Coronary artery (tissue), 2 donors: ENCODE measurements at regions not wholly inside any gene's neighbourhood (a gene's known extent, or its start where the extent isn't known, plus 50 kb on each side); places are given as distances from the start of the nearest gene placed in this dataset.

Source experiments
- DNase-seq: peaks from one replicate; pipeline ENCODE4 v3.0.0-alpha.2; 2017; ENCODE audit warnings: low spot score
- H3K27ac ChIP-seq, 2 donors: fragments of 200-600 bp; sonication (generic); one replicate each; pipeline ENCODE4 v1.5.1; 2016 to 2019
- H3K4me3 ChIP-seq: fragments of 200-600 bp; sonication (generic); 2 replicates; pipeline ENCODE4 v1.5.1; 2016; ENCODE audit warnings: mild to moderate bottlenecking, moderate library complexity
- CTCF ChIP-seq: fragments of 200-600 bp; sonication (generic); IDR thresholded peaks from one replicate; pipeline ENCODE4 v1.5.1; 2019; ENCODE audit warnings: antibody characterized with exemption

- no peak overlapping the region for H3K4me3 ChIP-seq
- TF ChIP-seq CTCF, result no peak
- no peak overlapping the region for H3K27ac ChIP-seq
- DNase-seq, result no peak
Observed at GRCh38 chr5:60546207-60546606, 153.8 kb downstream of the DEPDC1B start.

GRCh38 chr5:60545551-60545950 is 154.4 kb downstream of the DEPDC1B start:
- H3K4me3 ChIP-seq, result no peak overlapping the region
- DNase-seq, result no peak
- no peak overlapping the region for H3K27ac ChIP-seq
- TF ChIP-seq CTCF, result no peak

GRCh38 chr5:60544142-60544541 is 155.8 kb downstream of the DEPDC1B start:
- no peak for DNase-seq
- no peak overlapping the region for H3K4me3 ChIP-seq
- no peak for TF ChIP-seq CTCF
- no peak overlapping the region for H3K27ac ChIP-seq

GRCh38 chr5:60541980-60542379 is 158.0 kb downstream of the DEPDC1B start:
- Histone ChIP-seq H3K27ac (peak overlapping the region; percentile 16 to 81), H3K4me3 (no peak overlapping the region)
- TF ChIP-seq CTCF, result no peak
- no peak for DNase-seq

- no peak for TF ChIP-seq CTCF
- Histone ChIP-seq H3K4me3 (peak overlapping the region; percentile 22), H3K27ac (peak overlapping the region; percentile 16 to 81)
- DNase-seq, result no peak
Observed at GRCh38 chr5:60540856-60541805, 158.8 kb downstream of the DEPDC1B start.

GRCh38 chr5:60538955-60539866 is 160.8 kb downstream of the DEPDC1B start:
- TF ChIP-seq CTCF, result no peak
- DNase-seq, result no peak
- no peak overlapping the region for H3K4me3 ChIP-seq
- peak overlapping the region in 1 of 2 donors; percentile 38 for H3K27ac ChIP-seq
